Naive B cell (primary cell): ENCODE measurements at regions not wholly inside any gene's neighbourhood (a gene's known extent, or its start where the extent isn't known, plus 50 kb on each side); places are given as distances from the start of the nearest gene placed in this dataset.

ENCODE experiments used
- ATAC-seq, 2 donors: fragments of 150-1000 bp; cut with Tn5 transposase; 2 replicates each; pipeline ENCODE4 v1.10.0; 2021; ENCODE audit warnings: low read depth in 2 of 2, mild to moderate bottlenecking in 2 of 2, moderate library complexity in 2 of 2
- DNase-seq: peaks from one replicate; pipeline ENCODE4 v3.0.0; 2022
- H3K27ac Mint-ChIP-seq, 6 donors: one replicate each; pipeline ENCODE4 v1.8.0; 2020 to 2022; ENCODE audit warnings: mild to moderate bottlenecking in 6 of 6, mixed read lengths in 6 of 6, moderate library complexity in 5 of 6, inconsistent platforms in 2 of 6
- H3K27me3 Mint-ChIP-seq, 3 donors: one replicate each; pipeline ENCODE4 v1.8.0; 2021 to 2022; ENCODE audit warnings: mixed read lengths in 3 of 3, mild to moderate bottlenecking in 1 of 3
- H3K36me3 Mint-ChIP-seq, 2 donors: one replicate each; pipeline ENCODE4 v1.8.0; 2020 to 2022; ENCODE audit warnings: mixed read lengths in 2 of 2, inconsistent platforms in 1 of 2, mild to moderate bottlenecking in 1 of 2
- H3K4me1 Mint-ChIP-seq, 3 donors: one replicate each; pipeline ENCODE4 v1.8.0; 2020 to 2022; ENCODE audit warnings: mixed read lengths in 3 of 3, inconsistent platforms in 1 of 3, mild to moderate bottlenecking in 1 of 3, moderate library complexity in 1 of 3
- H3K4me3 Mint-ChIP-seq, 8 donors: one replicate each; pipeline ENCODE4 v1.8.0; 2020 to 2022; ENCODE audit warnings: mild to moderate bottlenecking in 8 of 8, mixed read lengths in 8 of 8, moderate library complexity in 8 of 8, inconsistent platforms in 2 of 8
- H3K9me3 Mint-ChIP-seq, 7 donors: one replicate each; pipeline ENCODE4 v1.8.0; 2020 to 2022; ENCODE audit warnings: mixed read lengths in 7 of 7, mild to moderate bottlenecking in 5 of 7, inconsistent platforms in 2 of 7, moderate library complexity in 1 of 7

- H3K36me3 Mint-ChIP-seq, result no peaks in the 10 kb centered on the region
- H3K27me3 Mint-ChIP-seq, result peaks cover 4 to 9% (median 9%) of the 10 kb centered on the region in 3 donors
- no peak for ATAC-seq
- no peak overlapping the region for H3K4me3 Mint-ChIP-seq
- H3K9me3 Mint-ChIP-seq, result no peaks in the 10 kb centered on the region
- DNase-seq, result no peak
- H3K4me1 Mint-ChIP-seq, result peaks cover 4 to 9% (median 4%) of the 10 kb centered on the region in 3 donors
- H3K27ac Mint-ChIP-seq, result no peak overlapping the region
Observed at GRCh38 chr3:72339670-72340030, 508.6 kb downstream of the SHQ1 start.

- peaks cover 4 to 6% (median 5%) of the 10 kb centered on the region in 3 donors for H3K4me1 Mint-ChIP-seq
- H3K9me3 Mint-ChIP-seq, result no peaks in the 10 kb centered on the region
- H3K4me3 Mint-ChIP-seq, result no peak overlapping the region
- H3K27me3 Mint-ChIP-seq, result peaks cover 9 to 12% (median 9%) of the 10 kb centered on the region in 3 donors
- ATAC-seq, result no peak
- H3K36me3 Mint-ChIP-seq, result no peaks in the 10 kb centered on the region
- no peak overlapping the region for H3K27ac Mint-ChIP-seq
- no peak for DNase-seq
Observed at GRCh38 chr3:72338942-72339669, 509.1 kb downstream of the SHQ1 start.

DNA sequence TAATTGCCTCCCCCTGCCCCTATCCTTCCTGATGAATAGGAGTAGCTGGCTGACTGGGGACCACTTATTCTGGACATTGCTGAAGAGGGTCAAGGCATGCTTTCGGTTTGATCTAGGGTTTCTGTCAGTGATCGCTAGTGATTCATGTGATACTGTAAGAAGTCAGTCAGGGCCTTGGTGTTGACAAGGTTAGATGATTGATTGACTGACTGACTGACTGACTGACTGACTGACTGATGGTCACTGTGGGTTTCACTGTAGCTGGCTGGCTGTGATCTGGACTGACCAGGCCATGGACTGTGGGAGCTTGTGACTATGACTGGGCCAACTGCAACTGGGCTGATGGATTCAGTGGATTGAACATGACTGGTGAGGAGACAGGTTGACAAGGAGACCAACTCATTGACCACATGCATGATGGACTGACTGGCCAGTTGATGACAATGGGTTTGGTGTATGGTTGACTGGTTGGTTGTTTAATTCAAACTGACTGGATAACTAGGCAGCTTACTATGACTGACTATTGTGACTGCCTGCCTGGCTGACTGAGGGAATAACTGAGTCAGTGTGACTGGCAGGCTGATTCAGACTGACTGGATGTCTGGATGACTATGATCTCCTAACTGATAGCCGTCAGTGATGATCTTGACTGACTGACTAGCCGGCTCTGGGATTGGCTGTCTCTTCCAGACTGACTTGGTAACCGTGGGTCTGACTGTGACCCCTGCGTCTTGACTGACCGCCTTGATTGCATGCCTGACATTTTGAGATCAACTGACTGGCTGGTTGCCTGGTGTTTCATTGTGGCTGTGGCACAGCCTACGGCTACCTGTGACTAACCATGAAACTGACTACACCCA, 509.9 kb downstream of the SHQ1 start:
- no peak overlapping the region for H3K27ac Mint-ChIP-seq
- DNase-seq (no peak), ATAC-seq (no peak)
- no peaks in the 10 kb centered on the region for H3K36me3 Mint-ChIP-seq
- no peak overlapping the region for H3K4me3 Mint-ChIP-seq
- H3K27me3 Mint-ChIP-seq, result peaks cover 9 to 17% (median 9%) of the 10 kb centered on the region in 3 donors
- peaks cover 0 to 5% (median 3%) of the 10 kb centered on the region in 3 donors for H3K4me1 Mint-ChIP-seq
- no peaks in the 10 kb centered on the region for H3K9me3 Mint-ChIP-seq

DNA sequence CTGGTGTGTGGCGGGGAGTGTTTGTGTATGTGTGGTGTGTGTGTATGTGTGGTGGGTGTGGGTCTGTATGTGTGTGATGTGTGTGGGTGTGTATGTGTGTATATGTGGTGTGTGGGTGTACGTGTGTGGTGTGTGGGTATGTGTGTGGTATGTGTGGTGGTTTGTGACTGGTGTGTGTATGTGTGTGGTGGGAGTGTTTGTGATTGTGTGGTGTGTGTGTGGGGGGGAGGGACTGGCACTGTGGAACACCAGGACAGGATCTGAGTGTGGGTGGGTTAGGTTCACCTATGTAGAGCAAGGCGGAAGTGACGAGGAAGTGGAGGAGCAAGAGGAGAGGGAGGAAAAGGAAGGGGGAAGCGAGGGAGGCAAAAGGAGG, 510.8 kb downstream of the SHQ1 start:
- Mint-ChIP-seq H3K4me3 (no peak overlapping the region), H3K27me3 (peaks cover 9 to 20% (median 12%) of the 10 kb centered on the region in 3 donors), H3K9me3 (no peaks in the 10 kb centered on the region), H3K36me3 (no peaks in the 10 kb centered on the region), H3K4me1 (peaks cover 0 to 5% (median 3%) of the 10 kb centered on the region in 3 donors), H3K27ac (no peak overlapping the region)
- DNase-seq, result no peak
- no peak for ATAC-seq

- Mint-ChIP-seq H3K36me3 (no peaks in the 10 kb centered on the region), H3K9me3 (no peaks in the 10 kb centered on the region), H3K4me3 (peak overlapping the region in 1 of 8 donors; percentile 1), H3K27me3 (peaks cover 14 to 25% (median 17%) of the 10 kb centered on the region in 3 donors), H3K27ac (no peak overlapping the region), H3K4me1 (peaks cover 0 to 5% (median 3%) of the 10 kb centered on the region in 3 donors)
- ATAC-seq, result no peak
- DNase-seq, result no peak
Observed at GRCh38 chr3:72336821-72337479, 511.3 kb downstream of the SHQ1 start.

- Mint-ChIP-seq H3K4me3 (peak overlapping the region in 1 of 8 donors; percentile 21), H3K27me3 (peaks cover 17 to 25% (median 19%) of the 10 kb centered on the region in 3 donors), H3K27ac (no peak overlapping the region), H3K4me1 (peaks cover 0 to 5% (median 0%) of the 10 kb centered on the region in 3 donors), H3K9me3 (no peaks in the 10 kb centered on the region), H3K36me3 (no peaks in the 10 kb centered on the region)
- DNase-seq (no peak), ATAC-seq (no peak)
Observed at GRCh38 chr3:72336114-72336651, 512.1 kb downstream of the SHQ1 start.

DNA sequence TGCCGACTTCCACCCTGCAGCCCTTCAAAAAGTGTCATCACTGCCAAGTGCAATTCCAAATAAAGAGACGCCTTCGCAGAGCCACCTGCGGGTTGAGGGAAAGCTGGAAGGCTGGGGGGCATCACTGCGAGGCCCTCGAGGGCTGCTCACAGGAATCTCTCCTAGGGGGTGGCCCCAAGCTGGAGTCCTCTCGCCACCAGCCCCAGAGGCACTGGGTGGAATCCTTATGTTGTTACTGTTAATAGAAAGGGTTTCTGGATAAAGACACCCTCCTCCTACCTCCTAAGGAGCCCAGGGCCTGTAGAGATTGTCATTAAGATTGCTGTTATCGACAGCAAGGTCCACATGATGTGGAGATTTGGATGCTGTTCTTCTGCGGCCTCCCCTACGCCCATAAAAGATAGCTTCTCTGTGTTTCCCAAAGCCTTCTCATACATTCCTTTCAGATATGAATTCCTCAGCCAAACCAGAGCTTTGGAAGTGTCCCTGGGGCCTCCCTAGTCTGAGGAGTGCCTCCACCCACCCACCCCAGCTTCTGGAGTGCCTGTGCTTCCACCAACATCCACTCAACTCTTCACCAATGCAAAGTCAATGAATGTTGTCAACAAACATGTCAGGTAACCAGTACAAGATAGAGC, 512.7 kb downstream of the SHQ1 start:
- DNase-seq (no peak), ATAC-seq (no peak)
- Mint-ChIP-seq H3K4me1 (peaks cover 0 to 5% (median 0%) of the 10 kb centered on the region in 3 donors), H3K4me3 (no peak overlapping the region), H3K9me3 (no peaks in the 10 kb centered on the region), H3K27me3 (peaks cover 17 to 25% (median 19%) of the 10 kb centered on the region in 3 donors), H3K27ac (no peak overlapping the region), H3K36me3 (no peaks in the 10 kb centered on the region)

DNA sequence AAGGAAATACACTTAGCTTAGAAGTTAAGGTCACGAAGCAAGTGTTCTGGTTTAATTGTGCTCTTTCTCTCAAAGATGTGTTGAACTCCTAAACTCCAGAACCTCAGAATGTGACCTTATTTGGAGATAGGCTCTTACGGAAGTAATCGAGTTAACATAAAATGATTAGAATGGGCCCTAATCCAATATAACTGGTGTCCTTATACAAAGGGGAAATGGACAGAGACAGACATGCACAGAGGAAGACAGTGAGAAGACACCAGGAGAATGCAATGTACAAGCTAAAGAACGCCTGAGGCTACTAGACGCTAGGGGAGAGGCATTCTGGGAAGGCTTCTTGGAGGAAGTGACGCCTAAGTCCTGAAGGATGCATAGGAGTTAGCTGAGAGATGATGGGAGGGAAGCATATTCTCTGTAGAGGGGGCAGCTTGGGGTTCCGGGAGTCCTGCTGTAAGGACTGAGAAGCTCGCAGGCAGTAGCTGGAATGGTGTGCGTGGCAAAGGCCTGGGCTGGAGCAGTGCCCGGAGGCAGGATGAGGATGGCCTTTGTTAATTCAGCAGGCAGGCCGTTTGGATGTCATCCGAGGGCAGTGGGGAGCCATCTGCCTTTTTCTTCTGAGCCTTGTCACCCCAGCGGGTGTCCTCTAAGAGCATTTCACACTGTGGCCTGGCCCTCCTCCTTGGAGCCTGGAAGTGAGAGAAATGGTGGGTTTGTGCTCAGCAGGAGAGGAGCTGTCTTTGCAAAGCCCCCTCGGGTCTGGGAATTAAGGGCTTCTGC, 513.4 kb downstream of the SHQ1 start:
- DNase-seq, result no peak
- H3K36me3 Mint-ChIP-seq, result no peaks in the 10 kb centered on the region
- no peak overlapping the region for H3K4me3 Mint-ChIP-seq
- no peak for ATAC-seq
- H3K27ac Mint-ChIP-seq, result peak overlapping the region in 1 of 6 donors; percentile 21
- H3K4me1 Mint-ChIP-seq, result peaks cover 0 to 5% (median 2%) of the 10 kb centered on the region in 3 donors
- peaks cover 17 to 26% (median 19%) of the 10 kb centered on the region in 3 donors for H3K27me3 Mint-ChIP-seq
- H3K9me3 Mint-ChIP-seq, result no peaks in the 10 kb centered on the region

DNA sequence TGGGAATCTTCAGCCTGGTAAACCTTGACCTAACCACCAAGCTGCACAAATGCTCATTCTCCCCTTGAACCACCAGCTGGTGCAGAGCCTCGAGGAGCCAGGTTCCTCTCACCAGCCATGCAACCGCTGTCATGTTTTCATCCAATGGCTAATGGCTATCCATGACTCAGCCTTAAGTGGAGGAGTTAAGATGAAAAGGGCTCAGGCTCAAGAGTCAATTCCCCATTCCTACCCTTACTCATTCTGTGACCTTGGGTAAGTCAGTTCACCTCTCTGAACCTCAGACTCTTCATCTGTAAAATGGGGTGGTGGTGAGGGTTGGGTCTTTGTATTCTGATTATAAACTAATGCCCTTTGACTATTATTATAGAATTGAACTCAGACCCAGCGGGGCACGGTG, 515.6 kb downstream of the SHQ1 start:
- H3K36me3 Mint-ChIP-seq, result no peaks in the 10 kb centered on the region
- H3K4me1 Mint-ChIP-seq, result peaks cover 3 to 10% (median 5%) of the 10 kb centered on the region in 3 donors
- H3K27ac Mint-ChIP-seq, result no peak overlapping the region
- H3K4me3 Mint-ChIP-seq, result peak overlapping the region in 2 of 8 donors; percentile 30 to 47
- DNase-seq (no peak), ATAC-seq (no peak)
- peaks cover 27 to 33% (median 31%) of the 10 kb centered on the region in 3 donors for H3K27me3 Mint-ChIP-seq
- H3K9me3 Mint-ChIP-seq, result peaks cover 0 to 2% (median 0%) of the 10 kb centered on the region in 7 donors

DNA sequence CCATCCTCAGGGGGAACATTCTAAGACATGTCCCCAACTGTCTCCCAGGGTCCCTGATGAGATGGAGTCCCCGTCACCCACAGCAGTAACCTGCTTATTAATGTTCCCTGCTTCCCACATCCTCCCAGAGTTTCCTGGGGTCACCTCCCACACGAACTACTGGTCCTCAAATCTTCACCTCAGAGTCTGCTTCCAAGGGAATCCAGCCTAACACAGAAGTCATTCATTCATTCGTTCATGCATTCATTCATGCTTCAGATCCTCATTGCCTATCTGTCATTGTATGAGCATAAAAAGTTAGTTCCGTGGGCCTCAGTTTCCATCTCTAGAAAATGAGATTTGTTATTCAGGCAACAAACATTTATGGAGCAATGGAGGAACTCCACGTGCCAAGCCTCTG, 516.2 kb downstream of the SHQ1 start:
- Mint-ChIP-seq H3K27me3 (peaks cover 34 to 39% (median 35%) of the 10 kb centered on the region in 3 donors), H3K4me3 (no peak overlapping the region), H3K36me3 (peaks cover 0 to 5% of the 10 kb centered on the region in 2 donors), H3K27ac (no peak overlapping the region), H3K4me1 (peaks cover 3 to 10% (median 5%) of the 10 kb centered on the region in 3 donors), H3K9me3 (peaks cover 0 to 8% (median 0%) of the 10 kb centered on the region in 7 donors)
- DNase-seq, result no peak
- ATAC-seq, result no peak

DNA sequence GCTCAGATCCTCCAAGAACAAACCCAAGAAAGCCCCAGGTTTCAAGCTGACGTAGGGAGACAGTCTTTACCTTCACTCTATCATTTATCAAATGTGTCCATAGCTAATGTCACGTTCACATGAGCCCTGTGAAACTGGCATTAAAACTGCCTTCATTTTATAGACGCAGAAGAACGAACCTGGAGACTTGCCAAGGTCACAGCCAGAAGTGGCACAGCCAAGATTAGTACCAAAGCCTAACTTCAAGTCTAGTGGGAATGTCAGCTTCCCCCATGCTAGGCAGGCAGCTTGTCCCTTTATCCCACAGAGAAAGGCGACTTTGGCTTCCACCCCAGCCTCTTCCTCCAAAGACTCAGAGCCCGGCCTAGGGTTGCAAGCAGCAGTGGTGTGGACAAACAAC, 517.2 kb downstream of the SHQ1 start:
- Mint-ChIP-seq H3K36me3 (peaks cover 0 to 8% of the 10 kb centered on the region in 2 donors), H3K9me3 (peaks cover 0 to 10% (median 0%) of the 10 kb centered on the region in 7 donors), H3K27ac (no peak overlapping the region), H3K27me3 (peaks cover 27 to 42% (median 29%) of the 10 kb centered on the region in 3 donors), H3K4me1 (peaks cover 3 to 10% (median 5%) of the 10 kb centered on the region in 3 donors), H3K4me3 (no peak overlapping the region)
- no peak for DNase-seq
- ATAC-seq, result no peak

GRCh38 chr3:72329354-72329753, 518.9 kb downstream of the SHQ1 start:
- peaks cover 0 to 10% (median 0%) of the 10 kb centered on the region in 7 donors for H3K9me3 Mint-ChIP-seq
- peaks cover 0 to 10% (median 3%) of the 10 kb centered on the region in 3 donors for H3K4me1 Mint-ChIP-seq
- no peak overlapping the region for H3K4me3 Mint-ChIP-seq
- no peak overlapping the region for H3K27ac Mint-ChIP-seq
- no peak for ATAC-seq
- DNase-seq, result no peak
- H3K36me3 Mint-ChIP-seq, result peaks cover 0 to 8% of the 10 kb centered on the region in 2 donors
- H3K27me3 Mint-ChIP-seq, result peaks cover 22 to 35% (median 25%) of the 10 kb centered on the region in 3 donors
